HFFc6 (cell line): ENCODE measurements at regions not wholly inside any gene's neighbourhood (a gene's known extent, or its start where the extent isn't known, plus 50 kb on each side); places are given as distances from the start of the nearest gene placed in this dataset.

Experiments
- DNase-seq: peaks from one replicate; pipeline ENCODE4 v3.0.0-alpha.2; 2018
- H3K27ac Mint-ChIP-seq: 2 replicates; pipeline ENCODE4 v1.8.0; 2020; ENCODE audit warnings: mild to moderate bottlenecking, mixed read lengths
- H3K27me3 Mint-ChIP-seq: 2 replicates; pipeline ENCODE4 v1.8.0; 2021; ENCODE audit warnings: mild to moderate bottlenecking, moderate library complexity, mixed read lengths; ENCODE audit not compliant: insufficient read depth
- H3K36me3 Mint-ChIP-seq: 2 replicates; pipeline ENCODE4 v1.8.0; 2021; ENCODE audit warnings: low read depth, mixed read lengths
- H3K4me1 Mint-ChIP-seq: 2 replicates; pipeline ENCODE4 v1.8.0; 2020; ENCODE audit warnings: low read depth, mixed read lengths
- H3K4me3 Mint-ChIP-seq: 2 replicates; pipeline ENCODE4 v1.8.0; 2020; ENCODE audit warnings: mild to moderate bottlenecking, moderate library complexity, mixed read lengths
- H3K9me3 Mint-ChIP-seq: 2 replicates; pipeline ENCODE4 v1.8.0; 2020; ENCODE audit warnings: mild to moderate bottlenecking, mixed read lengths
- CTCF ChIP-seq: fragments of 200-600 bp; sonication (generic); IDR thresholded peaks from 2 replicates; pipeline ENCODE4 v1.5.0; 2021; ENCODE audit warnings: antibody characterized with exemption, mild to moderate bottlenecking

GRCh38 chr16:35409503-35409902 is 1950.1 kb downstream of the TP53TG3F start:
- H3K27ac Mint-ChIP-seq: no peak overlapping the region
- H3K4me3 Mint-ChIP-seq: no peak overlapping the region
- no peak for DNase-seq
- no peak for TF ChIP-seq CTCF
- H3K4me1 Mint-ChIP-seq: no peaks in the 10 kb centered on the region
- H3K9me3 Mint-ChIP-seq: peaks cover 19% of the 10 kb centered on the region
- H3K27me3 Mint-ChIP-seq: no peaks in the 10 kb centered on the region
- no peaks in the 10 kb centered on the region for H3K36me3 Mint-ChIP-seq

- TF ChIP-seq CTCF: no peak
- no peak overlapping the region for H3K27ac Mint-ChIP-seq
- H3K9me3 Mint-ChIP-seq: peaks cover 24% of the 10 kb centered on the region
- H3K4me1 Mint-ChIP-seq: no peaks in the 10 kb centered on the region
- H3K4me3 Mint-ChIP-seq: no peak overlapping the region
- H3K27me3 Mint-ChIP-seq: no peaks in the 10 kb centered on the region
- no peaks in the 10 kb centered on the region; the same call in 1 of the 2 replicates for H3K36me3 Mint-ChIP-seq
- DNase-seq: no peak
These were observed 1951.0 kb downstream of the TP53TG3F start for GRCh38 chr16:35410438-35410837.

- Mint-ChIP-seq H3K36me3 (no peaks in the 10 kb centered on the region; the same call in 1 of the 2 replicates), H3K27me3 (no peaks in the 10 kb centered on the region), H3K27ac (no peak overlapping the region), H3K4me1 (no peaks in the 10 kb centered on the region), H3K9me3 (peaks cover 24% of the 10 kb centered on the region), H3K4me3 (no peak overlapping the region)
- no peak for DNase-seq
- TF ChIP-seq CTCF: no peak
These were observed 1951.7 kb downstream of the TP53TG3F start for GRCh38 chr16:35411156-35411555.

GRCh38 chr16:35414139-35414538 is 1954.7 kb downstream of the TP53TG3F start:
- no peak overlapping the region for H3K27ac Mint-ChIP-seq
- H3K4me1 Mint-ChIP-seq: no peaks in the 10 kb centered on the region
- H3K4me3 Mint-ChIP-seq: no peak overlapping the region
- no peaks in the 10 kb centered on the region; the same call in 1 of the 2 replicates for H3K36me3 Mint-ChIP-seq
- H3K9me3 Mint-ChIP-seq: peaks cover 22% of the 10 kb centered on the region
- no peaks in the 10 kb centered on the region for H3K27me3 Mint-ChIP-seq
- no peak for TF ChIP-seq CTCF
- DNase-seq: no peak

GRCh38 chr16:35414563-35414962 is 1955.2 kb downstream of the TP53TG3F start:
- no peaks in the 10 kb centered on the region for H3K27me3 Mint-ChIP-seq
- no peak for TF ChIP-seq CTCF
- H3K4me3 Mint-ChIP-seq: no peak overlapping the region
- no peak overlapping the region for H3K27ac Mint-ChIP-seq
- H3K4me1 Mint-ChIP-seq: no peaks in the 10 kb centered on the region
- H3K36me3 Mint-ChIP-seq: no peaks in the 10 kb centered on the region; the same call in 1 of the 2 replicates
- no peak for DNase-seq
- peaks cover 27% of the 10 kb centered on the region for H3K9me3 Mint-ChIP-seq

- H3K9me3 Mint-ChIP-seq: peaks cover 23% of the 10 kb centered on the region
- TF ChIP-seq CTCF: no peak
- no peak overlapping the region for H3K27ac Mint-ChIP-seq
- no peak for DNase-seq
- no peaks in the 10 kb centered on the region for H3K36me3 Mint-ChIP-seq
- no peaks in the 10 kb centered on the region for H3K27me3 Mint-ChIP-seq
- H3K4me1 Mint-ChIP-seq: no peaks in the 10 kb centered on the region
- H3K4me3 Mint-ChIP-seq: no peak overlapping the region
These were observed 1965.9 kb downstream of the TP53TG3F start for GRCh38 chr16:35425270-35425669.
